GM13977 (cell line): ENCODE measurements at regions not wholly inside any gene's neighbourhood (a gene's known extent, or its start where the extent isn't known, plus 50 kb on each side); places are given as distances from the start of the nearest gene placed in this dataset.

Source experiments
- DNase-seq: peaks from one replicate; pipeline ENCODE4 v3.0.0; 2012; ENCODE audit warnings: low spot score
- in situ Hi-C: fragments of 300-500 bp; cut with MboI; formaldehyde crosslinking; loops from one replicate; pipeline ENCODE4 v1.12.0; 2022; ENCODE audit warnings: low sequenced_read_pairs, low pct_unique_long_range_greater_than_20kb, mixed read lengths, inconsistent platforms; ENCODE audit not compliant: unreplicated experiment
- TF ChIP-seq, protein P1 (sequence below): IDR thresholded peaks from 2 replicates; pipeline ENCODE4 v1.5.1; 2012; ENCODE audit warnings: mild to moderate bottlenecking, control low read depth; ENCODE audit not compliant: insufficient read depth; ENCODE audit errors: extremely low read depth, missing control alignments

DNA sequence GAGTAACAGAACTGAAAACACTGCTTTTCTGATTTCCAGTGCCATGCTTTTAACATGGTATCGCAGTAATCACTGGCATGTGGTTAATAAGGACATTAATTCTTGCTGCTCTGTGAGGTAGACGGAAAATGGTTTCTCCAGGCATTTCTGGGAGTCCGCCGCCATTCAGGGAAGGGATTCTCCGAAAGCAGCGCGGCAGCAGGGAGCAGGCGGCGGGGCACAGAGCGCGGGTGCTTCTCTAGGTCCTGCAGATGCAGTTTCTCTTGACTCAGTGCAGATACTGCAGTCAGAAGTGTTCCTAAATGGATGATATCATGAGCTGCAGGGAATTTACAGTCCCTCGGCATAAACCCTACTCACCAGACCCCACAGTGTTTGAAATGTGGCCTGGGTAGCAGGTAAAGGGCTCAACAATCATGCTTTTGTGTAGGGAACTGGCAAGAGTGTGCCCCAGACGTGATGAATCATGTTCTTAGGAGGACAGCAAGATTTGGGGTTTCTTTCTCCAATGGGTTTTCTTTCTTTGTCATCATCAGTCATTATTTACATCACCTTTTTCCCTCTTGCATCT, 338.6 kb upstream of the ARGLU1 start:
- in situ Hi-C loops: no loop called here
- DNase-seq: no peak
- TF ChIP-seq, protein P1, sequence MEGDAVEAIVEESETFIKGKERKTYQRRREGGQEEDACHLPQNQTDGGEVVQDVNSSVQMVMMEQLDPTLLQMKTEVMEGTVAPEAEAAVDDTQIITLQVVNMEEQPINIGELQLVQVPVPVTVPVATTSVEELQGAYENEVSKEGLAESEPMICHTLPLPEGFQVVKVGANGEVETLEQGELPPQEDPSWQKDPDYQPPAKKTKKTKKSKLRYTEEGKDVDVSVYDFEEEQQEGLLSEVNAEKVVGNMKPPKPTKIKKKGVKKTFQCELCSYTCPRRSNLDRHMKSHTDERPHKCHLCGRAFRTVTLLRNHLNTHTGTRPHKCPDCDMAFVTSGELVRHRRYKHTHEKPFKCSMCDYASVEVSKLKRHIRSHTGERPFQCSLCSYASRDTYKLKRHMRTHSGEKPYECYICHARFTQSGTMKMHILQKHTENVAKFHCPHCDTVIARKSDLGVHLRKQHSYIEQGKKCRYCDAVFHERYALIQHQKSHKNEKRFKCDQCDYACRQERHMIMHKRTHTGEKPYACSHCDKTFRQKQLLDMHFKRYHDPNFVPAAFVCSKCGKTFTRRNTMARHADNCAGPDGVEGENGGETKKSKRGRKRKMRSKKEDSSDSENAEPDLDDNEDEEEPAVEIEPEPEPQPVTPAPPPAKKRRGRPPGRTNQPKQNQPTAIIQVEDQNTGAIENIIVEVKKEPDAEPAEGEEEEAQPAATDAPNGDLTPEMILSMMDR: no peak

- TF ChIP-seq, protein P1: no peak
- in situ Hi-C loops: no loop called here
- no peak for DNase-seq
Measured at GRCh38 chr13:106905380-106906162, 337.6 kb upstream of the ARGLU1 start.

DNA sequence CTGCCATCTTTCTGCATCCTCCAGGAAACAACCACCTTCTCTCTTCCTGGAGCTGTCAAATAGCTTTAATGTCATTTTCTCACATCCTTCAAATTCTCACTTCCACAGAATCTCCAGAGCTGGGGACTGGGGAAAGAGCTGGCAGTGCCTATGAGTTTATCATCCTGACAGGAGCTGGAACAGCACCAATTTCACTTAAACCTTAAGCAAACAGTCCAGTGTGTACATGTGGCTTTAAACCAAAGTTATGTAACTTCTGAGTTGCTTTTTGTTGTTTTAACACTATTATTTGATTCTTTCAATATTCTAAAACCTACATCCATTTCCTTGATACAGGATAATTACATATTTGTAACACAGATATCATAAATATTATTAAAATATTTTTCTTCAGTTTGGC, 331.5 kb upstream of the ARGLU1 start:
- in situ Hi-C loops: no loop called here
- TF ChIP-seq, protein P1: no peak
- no peak for DNase-seq

- DNase-seq: no peak
- TF ChIP-seq, protein P1: no peak
- in situ Hi-C loops: no loop called here
Measured at GRCh38 chr13:106898231-106898630, 330.3 kb upstream of the ARGLU1 start.

GRCh38 chr13:106888148-106888547, 320.2 kb upstream of the ARGLU1 start:
- TF ChIP-seq, protein P1: no peak
- DNase-seq: no peak
- in situ Hi-C loops: no loop called here

- DNase-seq: no peak
- TF ChIP-seq, protein P1: no peak
- in situ Hi-C loops: no loop called here
Measured at GRCh38 chr13:106887686-106888085, 319.7 kb upstream of the ARGLU1 start.

GRCh38 chr13:106883976-106884375, 316.0 kb upstream of the ARGLU1 start:
- TF ChIP-seq, protein P1: no peak
- in situ Hi-C loops: no loop called here

More at GRCh38 chr13:106883976-106884375, 316.0 kb upstream of the ARGLU1 start:
- DNase-seq: no peak
